ENCODE measurements at regions not wholly inside any gene's neighbourhood (a gene's known extent, or its start where the extent isn't known, plus 50 kb on each side); places are given as distances from the start of the nearest gene placed in this dataset. TPM values are rescaled to one million over a fixed set of nuclear protein-coding genes. Genes with fewer than 3 reads are reported as not detected.

- Histone ChIP-seq H3K9me3 (ENCODE audit: low read depth) (no peaks in the 10 kb centered on the region), H3K27me3 (replicated peaks; ENCODE audit: insufficient read depth) (no peaks in the 10 kb centered on the region), H3K4me3 (no peak overlapping the region), H3K27ac (no peak overlapping the region), H4K20me1 (ENCODE audit: insufficient read depth) (no peaks in the 10 kb centered on the region), H3F3A (ENCODE audit: insufficient read depth) (0 out of 2 replicates have a peak, but pooled peaks cover 4% of the 10 kb centered on the region), H3K9me2 (ENCODE audit: insufficient read depth) (no peaks in the 10 kb centered on the region), H3K4me1 (ENCODE audit: insufficient read depth) (peaks cover 10% of the 10 kb centered on the region), H2AFZ (no peak overlapping the region), H3K9ac (no peak overlapping the region), H3K4me2 (ENCODE audit: unreplicated experiment) (no peak overlapping the region), H3K36me3 (ENCODE audit: low read depth) (no peaks in the 10 kb centered on the region), H3K79me2 (ENCODE audit: insufficient read depth) (no peaks in the 10 kb centered on the region)
- 88 to 92% methylated on average over 7 to 10 of the region's 10 CpGs for WGBS, 2 experiments (ENCODE audit: low coverage in 1 of 2, low lambda C conversion rate in 2 of 2, missing lambda C conversion rate in 2 of 2)
- no peak for DNase-seq
- in situ Hi-C loops (cut with MboI) = no loop called here
- TF ChIP-seq EZH2 (IDR thresholded peaks at IDR 0.05; ENCODE audit: insufficient read depth, poor library complexity, severe bottlenecking) (no peak), EZH2phosphoT487 (IDR thresholded peaks at IDR 0.05; ENCODE audit: insufficient read depth, low read depth) (no peak)
Observed at GRCh38 chrX:9414416-9414815, 50.4 kb upstream of the TBL1X start.

Small RNAs in the stretch of these regions (small RNA-seq; reads per million reads assigned to genes)
- not detected for gene AC119618.1 (ENCODE audit: low read depth, low replicate concordance)
- gene RNA5SP499 (ENCODE audit: low read depth, low replicate concordance) = not detected

Measured in GM23248 (cell line).